ENCODE measurements at regions not wholly inside any gene's neighbourhood (a gene's known extent, or its start where the extent isn't known, plus 50 kb on each side); places are given as distances from the start of the nearest gene placed in this dataset.
A peak's percentile ranks its signal among the peaks of the same experiment; 100 is the strongest.
"Not testable (repeated sequence)": the region's sequence is repeated elsewhere in the genome, so short reads cannot be mapped to it uniquely, and the experiment has no call there.

DNA sequence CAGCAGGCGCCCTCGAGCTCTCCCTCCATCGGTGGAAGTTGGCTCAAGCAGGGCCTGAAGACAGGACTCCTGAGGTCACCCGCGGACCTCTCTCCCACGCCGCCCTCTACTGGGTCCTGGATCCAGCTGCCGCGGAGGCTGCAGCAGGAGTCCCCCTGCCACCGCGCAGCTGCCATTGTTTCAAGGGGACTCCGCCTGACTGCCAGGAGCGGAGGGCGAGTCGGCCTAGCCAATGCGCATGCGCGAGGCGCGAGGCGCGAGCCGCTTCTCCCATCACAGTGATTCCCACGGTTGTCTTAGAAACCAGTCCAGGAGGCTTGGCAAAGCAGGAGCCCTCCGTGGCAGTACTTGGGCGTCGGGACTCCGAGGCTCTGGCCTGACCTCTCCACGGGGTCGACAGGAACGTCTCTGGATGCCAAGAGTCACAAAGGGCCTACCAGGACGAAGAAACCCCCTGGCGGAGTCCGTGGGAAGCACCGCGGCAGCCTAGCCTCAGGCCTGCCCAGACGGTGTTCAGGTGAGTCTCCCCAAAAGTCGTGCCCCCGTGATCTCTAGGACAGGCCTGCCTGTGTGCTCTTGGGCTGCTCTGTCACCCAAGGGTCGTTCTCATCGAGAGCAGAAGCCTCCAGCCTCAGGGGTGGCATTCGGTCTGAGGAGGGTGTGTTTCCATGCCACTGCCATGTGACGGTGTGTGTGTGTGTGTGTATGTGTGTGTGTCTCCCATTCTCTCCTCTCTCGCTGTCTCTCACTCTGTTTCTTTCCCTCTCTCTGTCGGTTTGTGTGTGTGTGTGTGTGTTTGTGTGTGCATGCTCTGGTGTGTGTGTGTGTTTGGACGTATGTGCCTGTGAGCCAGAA lies 290.6 kb upstream of the ZNF337 start:
- peak in 3 of 4 experiments; percentile 25 to 46 (median 44) for DNase-seq

DNA sequence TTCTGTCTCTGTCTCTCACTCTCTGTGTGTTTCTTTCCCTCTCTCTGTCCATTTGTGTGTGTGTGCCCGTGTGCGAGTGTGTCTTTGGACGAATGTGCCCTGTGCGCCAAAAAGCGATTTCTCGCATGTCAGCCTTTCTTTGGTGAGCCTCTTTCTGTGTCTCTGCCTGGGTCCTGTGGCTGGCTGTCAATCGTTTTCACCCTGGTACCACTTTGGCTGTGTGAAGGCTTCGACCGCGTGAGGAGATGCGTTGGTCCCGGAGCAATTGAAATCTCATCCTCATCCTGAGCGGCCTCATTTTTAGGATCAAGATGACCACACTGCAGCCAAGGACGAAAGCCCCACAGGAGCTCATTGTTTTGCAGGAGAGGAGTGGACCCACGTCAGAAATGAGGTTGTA lies 288.9 kb upstream of the ZNF337 start:
- DNase-seq = no peak

DNA sequence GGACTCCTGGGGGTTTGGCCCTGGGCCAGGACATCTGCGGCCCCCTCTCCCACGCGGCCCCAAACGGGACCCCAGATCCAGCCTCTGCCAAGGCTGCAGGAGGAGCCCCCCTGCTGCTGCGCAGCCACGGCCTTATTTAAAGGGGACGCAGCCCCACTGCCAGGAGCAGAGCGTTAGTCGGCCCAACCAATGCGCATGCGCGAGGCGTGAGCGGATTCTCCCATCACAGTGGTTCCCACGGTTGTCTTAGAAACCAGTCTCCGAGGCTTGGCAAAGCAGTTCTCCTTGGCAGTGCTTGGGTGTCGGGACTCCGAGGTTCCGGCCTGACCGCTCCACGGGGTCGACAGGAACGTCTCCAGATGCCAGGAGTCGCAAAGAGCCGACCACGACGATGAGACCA lies 288.3 kb upstream of the ZNF337 start:
- DNase-seq = peak in 3 of 4 experiments; percentile 7 to 35 (median 13)

DNA sequence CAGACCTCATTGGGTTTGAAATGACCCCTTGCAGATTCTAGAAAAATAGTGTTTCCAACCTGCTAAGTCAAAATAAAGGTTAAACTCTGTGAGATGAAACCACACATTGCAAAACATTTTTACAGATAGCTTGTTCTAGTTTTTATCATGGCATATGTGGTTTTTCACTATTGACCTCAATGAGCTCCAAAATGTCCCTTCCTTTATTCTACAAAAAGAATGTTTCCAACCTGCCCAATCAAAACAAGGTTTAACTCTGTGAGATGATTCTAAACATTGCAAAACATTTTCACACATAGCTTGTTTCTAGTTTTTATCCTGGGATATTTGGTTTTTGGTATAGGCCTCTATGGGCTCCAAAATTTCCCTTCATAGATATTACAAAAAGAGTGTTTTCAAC lies 286.0 kb upstream of the ZNF337 start:
- not testable (repeated sequence) for DNase-seq

DNA sequence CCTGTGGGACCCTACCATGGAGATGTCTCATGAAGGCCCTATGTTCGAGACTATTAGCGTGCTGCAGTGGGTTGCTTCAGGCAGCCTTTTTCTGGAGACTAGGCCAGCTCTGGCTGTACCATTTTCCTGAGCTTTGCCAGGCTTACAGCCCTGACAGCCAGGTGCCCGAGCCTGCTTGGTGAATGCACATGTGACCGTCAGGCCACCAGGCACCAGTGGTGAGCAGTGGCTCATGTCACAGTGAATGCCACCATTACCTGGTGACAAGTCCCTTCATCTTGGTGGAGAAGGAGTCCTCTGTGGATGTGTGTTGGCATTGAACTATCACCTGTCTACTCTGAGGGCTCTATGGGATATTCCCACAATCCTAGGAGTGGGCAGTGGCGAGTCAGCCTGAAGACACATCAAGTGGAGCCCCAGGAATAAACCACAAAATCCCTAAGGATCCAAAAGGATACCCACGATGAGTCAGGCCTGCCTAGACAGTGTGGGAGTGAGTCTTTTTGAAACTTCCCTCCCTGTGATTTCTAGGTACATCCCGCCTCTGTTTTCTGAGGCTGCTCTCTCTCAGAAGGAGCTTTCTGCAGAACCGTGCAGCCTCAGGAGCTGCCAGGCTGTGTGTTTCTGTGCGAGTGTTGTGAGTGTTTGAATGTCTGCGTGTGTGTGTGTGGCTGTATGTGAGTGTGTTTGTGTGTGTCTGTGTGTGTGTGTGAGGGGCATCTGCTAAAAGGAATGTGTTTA lies 282.0 kb upstream of the ZNF337 start:
- not testable (repeated sequence) for DNase-seq

GRCh38 chr20:25975816-25976215 lies 279.2 kb upstream of the ZNF337 start:
- not testable (repeated sequence) for DNase-seq

DNA sequence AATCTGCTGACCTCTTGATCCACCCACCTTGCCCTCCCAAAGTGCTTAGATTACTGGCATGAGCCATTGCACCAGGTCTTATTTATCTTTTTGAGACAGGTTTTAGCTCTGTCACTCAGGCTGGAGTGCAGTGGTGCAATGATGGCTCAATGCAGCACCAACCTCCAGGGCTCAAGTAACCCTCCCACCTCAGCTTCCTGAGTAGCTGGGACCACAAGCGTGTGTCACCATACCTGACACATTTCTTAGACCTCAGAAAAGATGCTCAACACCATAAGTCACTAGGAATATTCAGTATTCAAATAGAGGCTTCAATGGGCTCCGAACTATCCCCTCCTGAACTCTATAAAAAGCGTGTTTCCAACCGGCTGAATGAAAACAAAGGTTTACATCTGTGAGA lies 268.6 kb upstream of the ZNF337 start:
- not testable (repeated sequence) for DNase-seq

DNA sequence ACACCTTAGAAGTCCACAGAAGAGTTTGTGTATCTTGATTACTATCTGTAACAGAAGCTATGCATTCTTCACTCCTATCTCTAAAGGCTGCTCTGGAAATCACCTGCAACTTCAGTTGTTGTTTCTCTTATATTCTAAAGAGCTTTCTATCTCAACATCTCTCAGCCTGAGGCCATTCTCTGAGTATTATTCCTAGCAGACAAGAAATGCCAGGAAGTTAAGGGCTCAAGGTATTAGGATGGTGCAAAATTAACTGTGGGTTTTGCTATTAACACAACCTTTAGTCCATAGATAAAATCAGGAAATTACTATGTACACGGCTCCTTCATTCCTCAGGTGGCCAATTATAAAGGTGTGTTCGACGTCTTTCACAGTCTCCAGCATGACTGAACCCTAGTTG lies 257.2 kb upstream of the ZNF337 start:
- DNase-seq = not testable (repeated sequence)

GRCh38 chr20:25935230-25935629 lies 238.6 kb upstream of the ZNF337 start:
- not testable (repeated sequence) for DNase-seq

DNA sequence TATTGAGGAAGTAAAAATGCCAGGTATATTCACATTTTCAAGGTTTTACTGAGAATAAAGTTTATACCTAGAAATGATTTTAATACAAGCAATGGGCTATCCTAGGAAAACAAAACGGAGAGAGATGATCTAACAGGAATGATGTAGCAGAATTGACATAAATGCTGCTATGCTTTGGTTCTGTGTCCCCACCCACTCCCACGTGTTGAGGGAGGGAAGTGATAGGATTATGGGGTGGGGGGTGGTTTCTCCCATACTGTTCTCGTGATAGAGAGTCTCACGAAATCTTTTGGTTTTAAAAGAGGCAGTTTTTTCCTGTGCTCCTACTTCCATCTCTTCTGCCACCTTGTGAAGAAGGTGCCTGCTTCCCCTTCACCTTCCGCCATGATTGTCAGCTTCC lies 236.2 kb upstream of the ZNF337 start:
- DNase-seq = not testable (repeated sequence)

DNA sequence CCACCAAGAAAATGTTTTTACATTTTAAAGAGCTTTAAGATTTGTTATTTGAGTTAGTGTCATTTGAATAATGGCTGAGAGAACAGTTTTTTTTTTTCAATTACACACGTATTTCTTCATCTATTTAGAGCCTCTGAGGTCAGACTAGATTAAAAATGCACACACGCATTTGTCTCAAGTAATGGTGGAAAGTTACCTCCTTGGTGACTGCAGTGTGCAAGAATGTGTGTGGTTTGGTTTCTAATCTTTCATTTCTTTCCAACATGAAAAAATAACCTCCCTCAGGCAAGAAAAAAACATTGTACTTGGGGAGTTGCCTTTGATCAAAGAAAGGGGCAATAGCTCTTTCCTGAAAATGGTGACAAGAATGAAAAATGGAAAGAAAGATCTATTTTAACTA lies 235.5 kb upstream of the ZNF337 start:
- not testable (repeated sequence) for DNase-seq

GRCh38 chr20:25902321-25902720 lies 205.7 kb upstream of the ZNF337 start:
- DNase-seq = not testable (repeated sequence)

DNA sequence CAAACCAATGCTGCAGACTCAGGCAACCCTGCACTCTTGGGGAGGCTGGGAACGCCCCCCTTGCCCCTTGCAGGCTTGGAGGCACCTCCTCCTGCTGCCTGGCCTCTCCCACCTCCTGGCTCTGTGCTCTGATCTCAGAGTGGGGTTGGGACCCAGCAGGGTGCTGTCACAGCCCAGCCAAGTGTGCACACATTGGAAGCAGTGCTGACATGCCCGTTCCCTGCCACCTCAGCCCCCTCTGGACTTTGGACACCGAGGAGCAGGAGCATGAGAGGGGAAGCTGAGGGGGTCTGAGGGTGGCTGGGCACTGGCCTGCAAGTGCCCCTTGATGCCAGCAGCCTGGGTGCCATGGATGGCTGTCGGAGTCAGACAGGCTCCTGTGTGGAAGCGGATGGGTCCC lies 202.0 kb upstream of the ZNF337 start:
- not testable (repeated sequence) for DNase-seq

DNA sequence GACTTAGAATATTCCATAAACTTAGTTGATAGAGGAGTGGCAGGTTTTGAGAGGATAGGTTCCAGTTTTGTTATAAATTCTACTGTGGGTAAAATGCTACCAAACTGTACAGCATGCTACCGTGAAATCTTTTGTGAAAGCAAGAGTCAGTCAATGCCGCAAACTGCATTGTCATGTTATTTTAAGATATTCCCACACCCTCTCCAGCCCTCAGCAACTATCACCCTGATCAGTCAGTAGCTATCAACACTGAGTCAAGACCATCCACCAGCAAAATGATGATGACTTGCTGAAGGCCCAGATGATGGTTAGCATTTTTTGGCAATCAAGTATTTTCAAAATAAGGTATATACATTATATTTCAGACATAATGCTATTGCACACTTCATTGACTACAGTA lies 182.4 kb upstream of the ZNF337 start:
- not testable (repeated sequence) for DNase-seq

DNA sequence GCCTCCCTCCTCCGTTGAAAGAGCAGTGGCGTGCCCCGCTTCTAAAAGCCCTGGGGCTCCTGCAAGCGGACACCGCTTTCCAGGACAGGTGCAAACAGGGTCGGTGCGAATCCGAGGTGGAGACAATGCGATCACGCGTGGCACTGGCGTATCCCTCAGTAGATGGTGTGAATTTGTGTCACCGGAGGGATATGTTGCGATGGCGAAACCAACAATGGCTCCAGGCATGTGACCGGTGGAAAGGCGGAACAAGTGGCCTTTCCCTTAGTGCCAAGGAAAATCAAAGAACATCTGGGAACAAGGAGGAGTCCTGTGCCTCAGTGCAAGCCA lies 172.0 kb upstream of the ZNF337 start:
- not testable (repeated sequence) for DNase-seq

DNA sequence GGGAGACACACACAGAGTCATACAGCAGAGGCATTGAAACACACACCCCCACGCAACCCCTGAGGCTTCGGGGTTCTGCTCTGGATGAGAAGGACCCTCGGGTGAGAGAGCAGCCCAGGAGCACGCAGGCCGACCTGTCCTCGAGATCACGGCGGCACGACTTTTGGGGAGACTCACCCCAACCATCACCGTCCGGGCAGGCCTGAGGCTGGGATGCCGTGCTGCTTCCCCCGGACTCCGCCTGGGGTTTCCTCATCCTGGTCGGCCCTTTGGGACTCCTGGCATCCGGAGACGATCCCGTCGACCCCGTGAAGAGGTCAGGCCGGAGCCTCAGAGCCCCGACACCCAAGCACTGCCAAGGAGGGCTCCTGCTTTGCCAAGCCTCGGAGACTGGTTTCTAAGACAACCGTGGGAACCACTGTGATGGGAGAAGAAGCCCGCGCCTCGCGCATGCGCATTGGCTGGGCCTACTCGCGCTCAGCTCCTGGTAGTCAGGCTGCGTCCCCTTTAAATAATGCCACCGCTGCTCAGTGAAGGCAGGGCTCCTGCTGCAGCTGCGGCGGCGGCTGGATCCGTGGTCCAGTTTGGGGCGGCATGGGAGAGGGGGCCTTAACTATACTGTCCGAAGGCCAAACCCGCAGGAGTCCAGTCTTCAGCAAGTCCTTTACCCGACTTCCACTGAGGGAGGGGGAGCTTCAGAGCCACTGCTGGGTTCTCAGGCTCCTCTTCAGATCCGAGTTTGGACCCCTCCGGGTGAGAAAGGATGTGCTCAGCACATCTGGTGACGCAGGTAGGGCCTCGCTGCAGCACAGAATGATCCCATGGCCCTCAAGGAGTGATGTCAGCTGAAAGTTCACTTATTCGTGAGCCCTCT lies 171.4 kb upstream of the ZNF337 start:
- peak; percentile 33 to 40 (median 38) for DNase-seq

DNA sequence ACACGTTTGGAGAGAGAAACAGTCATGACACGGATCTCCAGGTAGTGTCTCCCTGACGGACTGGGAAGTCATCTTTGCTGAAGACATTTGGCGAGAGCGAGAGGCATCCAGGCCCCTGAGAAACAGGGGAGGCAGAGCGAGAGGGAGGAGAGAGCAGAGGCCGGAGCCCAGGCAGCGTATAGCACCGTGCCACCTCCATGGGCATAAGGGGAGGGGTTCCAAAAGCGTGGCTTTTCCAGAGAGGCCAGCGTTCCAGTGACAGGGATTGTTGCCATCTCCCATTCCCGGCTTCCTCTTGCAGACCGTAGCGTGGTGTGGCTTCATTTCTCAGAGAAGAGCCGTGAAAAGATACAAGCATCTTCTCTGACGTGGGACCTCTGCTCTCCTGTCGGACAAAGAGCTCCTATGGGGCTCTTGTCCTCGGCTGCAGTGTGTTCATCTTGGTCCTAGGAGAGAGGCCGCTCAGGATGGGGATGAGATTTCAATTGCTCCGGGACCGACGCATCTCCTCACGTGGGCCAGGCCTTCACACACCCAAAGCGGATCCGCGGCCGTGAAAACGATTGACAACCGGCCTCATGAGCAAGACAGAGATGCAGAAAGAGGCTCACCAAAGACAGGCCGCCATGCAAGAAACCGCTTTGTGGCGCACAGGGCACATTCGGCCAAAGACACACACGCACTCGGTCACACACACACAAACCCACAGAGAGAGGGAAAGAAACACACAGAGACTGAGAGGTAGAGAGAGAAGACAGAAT lies 170.5 kb upstream of the ZNF337 start:
- DNase-seq = not testable (repeated sequence)

DNA sequence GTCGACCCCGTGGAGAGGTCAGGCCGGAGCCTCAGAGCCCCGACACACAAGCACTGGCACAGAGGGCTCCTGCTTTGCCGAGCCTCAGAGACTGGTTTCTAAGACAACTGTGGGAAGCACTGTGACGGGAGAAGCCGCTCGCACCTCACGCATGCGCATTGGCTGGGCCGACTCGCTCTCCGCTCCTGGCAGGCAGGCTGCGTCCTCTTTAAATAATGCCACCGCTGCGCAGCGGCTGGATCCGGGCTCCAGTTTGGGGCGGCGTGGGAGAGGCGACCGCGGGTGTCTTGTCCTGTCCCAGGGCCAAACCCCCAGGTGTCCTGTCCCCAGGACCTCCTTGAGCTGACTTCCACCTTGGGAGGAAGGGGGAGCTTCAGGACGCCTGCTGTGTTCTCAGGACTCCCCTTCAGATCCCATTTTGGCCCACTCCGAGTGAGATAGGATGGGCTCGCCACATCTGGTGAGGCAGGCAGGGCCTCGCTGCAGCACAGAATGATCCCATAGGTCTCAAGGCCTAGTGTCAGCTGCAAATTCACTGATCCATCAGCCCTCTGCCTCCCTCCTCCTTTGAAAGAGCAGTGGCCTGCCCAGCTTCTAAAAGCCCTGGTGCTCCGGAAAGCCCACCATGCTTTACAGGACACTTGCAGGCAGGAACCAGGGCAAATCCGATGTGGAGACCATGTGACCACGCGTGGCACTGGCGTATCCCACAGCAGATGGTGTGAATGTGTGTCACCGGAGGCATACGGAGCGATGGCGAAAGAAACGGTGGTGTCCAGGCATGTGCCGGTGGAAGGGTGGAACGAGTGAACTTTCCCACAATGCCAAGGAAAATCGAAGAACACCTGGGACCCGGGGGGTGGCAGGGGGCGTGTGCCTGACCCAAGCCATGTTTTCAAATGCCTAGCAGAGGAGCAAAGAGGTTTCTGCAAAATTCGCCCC lies 169.3 kb upstream of the ZNF337 start:
- peak; percentile 32 to 52 (median 44) for DNase-seq

- DNase-seq = not testable (repeated sequence)
Measured at GRCh38 chr20:25864963-25865714, 168.5 kb upstream of the ZNF337 start.

- no peak for DNase-seq
Measured at GRCh38 chr20:25864326-25864962, 167.8 kb upstream of the ZNF337 start.
